ENCODE measurements at regions not wholly inside any gene's neighbourhood (a gene's known extent, or its start where the extent isn't known, plus 50 kb on each side); places are given as distances from the start of the nearest gene placed in this dataset.

- TF ChIP-seq POLR2AphosphoS5 (IDR thresholded peaks at IDR 0.05; ENCODE audit: low read depth, low read length), result no peak
- no peak for TF ChIP-seq TAF1 (IDR thresholded peaks at IDR 0.05; ENCODE audit: borderline replicate concordance, insufficient read depth, low read length)
Observed at GRCh38 chr5:56515011-56515410, 281.9 kb upstream of the ANKRD55 start.

All from PFSK-1 (cell line).